Skeletal muscle satellite cell (primary cell): ENCODE measurements at regions not wholly inside any gene's neighbourhood (a gene's known extent, or its start where the extent isn't known, plus 50 kb on each side); places are given as distances from the start of the nearest gene placed in this dataset.

Source experiments
- H3K27me3 ChIP-seq: 2 replicates; pipeline ENCODE4 v1.7.0; 2013; ENCODE audit warnings: low read length; ENCODE audit not compliant: control insufficient read depth, insufficient read depth
- H3K36me3 ChIP-seq: 2 replicates; pipeline ENCODE4 v1.7.0; 2013; ENCODE audit warnings: mild to moderate bottlenecking, control low read depth, low read length; ENCODE audit not compliant: insufficient read depth
- H3K4me1 ChIP-seq: 2 replicates; pipeline ENCODE4 v1.7.0; 2013; ENCODE audit warnings: low read length; ENCODE audit not compliant: control insufficient read depth, insufficient read depth
- H3K4me2 ChIP-seq: 2 replicates; pipeline ENCODE4 v1.7.0; 2013; ENCODE audit warnings: mild to moderate bottlenecking, low read length
- H3K4me3 ChIP-seq: 2 replicates; pipeline ENCODE4 v1.7.0; 2013; ENCODE audit warnings: low read length
- H3K9ac ChIP-seq: 2 replicates; pipeline ENCODE4 v1.7.0; 2013; ENCODE audit warnings: mild to moderate bottlenecking, low read depth, low read length, moderate library complexity
- H3K9me3 ChIP-seq: replicated peaks from 2 replicates; pipeline ENCODE4 v1.7.0; 2013; ENCODE audit warnings: mild to moderate bottlenecking, control low read depth, low read length

DNA sequence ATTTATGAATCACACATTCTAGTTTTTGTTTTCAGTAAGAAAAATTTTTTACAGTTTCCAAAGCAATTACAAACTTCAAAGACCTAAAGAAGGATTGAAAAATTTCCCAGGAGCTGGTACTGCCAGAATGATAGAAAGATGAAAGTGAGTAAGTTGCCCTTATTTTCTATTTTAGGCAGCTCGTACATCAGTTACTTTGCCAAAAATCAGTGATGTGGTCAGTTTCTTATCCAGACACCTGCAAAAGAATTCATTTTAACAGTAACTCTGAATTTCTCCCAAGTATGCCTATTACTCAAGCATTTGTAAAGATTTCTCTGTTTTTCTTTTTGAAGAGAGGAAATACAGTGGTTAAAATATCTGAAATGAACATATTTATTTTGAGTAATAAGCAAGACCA is 976.3 kb upstream of the RAG2 start:
- Histone ChIP-seq H3K4me1 (no peaks in the 10 kb centered on the region), H3K9ac (no peak overlapping the region), H3K9me3 (no peaks in the 10 kb centered on the region), H3K36me3 (no peaks in the 10 kb centered on the region), H3K27me3 (no peaks in the 10 kb centered on the region), H3K4me3 (no peak overlapping the region), H3K4me2 (no peak overlapping the region)

- Histone ChIP-seq H3K4me3 (no peak overlapping the region), H3K4me2 (no peak overlapping the region), H3K9me3 (no peaks in the 10 kb centered on the region), H3K27me3 (no peaks in the 10 kb centered on the region), H3K9ac (no peak overlapping the region), H3K36me3 (no peaks in the 10 kb centered on the region), H3K4me1 (no peaks in the 10 kb centered on the region)
These were observed 974.6 kb upstream of the RAG2 start for GRCh38 chr11:37572491-37573171.

DNA sequence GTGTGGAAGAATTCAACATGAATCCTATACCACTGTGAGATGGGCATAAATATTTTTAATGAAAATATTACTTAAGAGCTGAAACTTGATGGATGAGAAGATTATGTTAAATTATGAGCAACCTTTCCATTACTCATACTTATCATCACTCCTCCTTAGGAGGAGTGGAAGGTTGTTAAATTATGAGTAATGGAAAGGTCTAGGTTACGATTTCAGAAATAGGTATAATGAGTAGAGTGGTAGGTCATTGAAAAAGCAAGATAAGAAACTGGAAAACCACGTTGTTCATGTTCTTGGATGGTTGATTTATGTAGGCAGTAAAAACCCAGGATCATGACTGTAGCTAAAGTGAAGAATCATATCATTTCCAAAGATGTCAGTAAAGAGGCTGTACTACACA is 973.2 kb upstream of the RAG2 start:
- Histone ChIP-seq H3K36me3 (no peaks in the 10 kb centered on the region), H3K4me1 (no peaks in the 10 kb centered on the region)

GRCh38 chr11:37560991-37561390 is 963.0 kb upstream of the RAG2 start:
- no peaks in the 10 kb centered on the region for H3K27me3 ChIP-seq
- H3K9ac ChIP-seq: no peak overlapping the region
- H3K36me3 ChIP-seq: no peaks in the 10 kb centered on the region
- H3K4me2 ChIP-seq: no peak overlapping the region
- no peaks in the 10 kb centered on the region for H3K9me3 ChIP-seq
- H3K4me1 ChIP-seq: no peaks in the 10 kb centered on the region
- no peak overlapping the region for H3K4me3 ChIP-seq

More for the DNA sequence above, 973.2 kb upstream of the RAG2 start:
- H3K9ac ChIP-seq: no peak overlapping the region
- H3K27me3 ChIP-seq: no peaks in the 10 kb centered on the region
- no peaks in the 10 kb centered on the region for H3K9me3 ChIP-seq
- H3K4me2 ChIP-seq: no peak overlapping the region
- no peak overlapping the region for H3K4me3 ChIP-seq

DNA sequence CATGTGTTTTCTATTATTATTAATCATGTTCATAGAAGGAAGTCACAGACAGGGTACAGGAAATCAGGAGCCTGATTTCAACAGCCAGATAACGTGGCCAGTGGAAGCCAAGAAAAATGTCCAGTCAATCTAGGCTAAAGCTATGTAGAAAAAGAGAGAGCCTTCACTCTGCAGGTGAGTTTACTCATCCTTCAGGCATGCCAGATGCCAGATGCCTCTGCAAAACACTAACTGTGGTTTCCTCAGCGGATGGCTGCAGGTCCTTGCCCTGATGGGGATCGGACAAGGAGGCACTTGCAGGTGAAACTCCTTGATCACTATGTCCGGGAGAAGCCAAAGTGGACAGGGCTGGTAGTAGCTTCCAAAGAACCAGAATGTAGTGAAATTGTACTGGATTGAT is 962.3 kb upstream of the RAG2 start:
- Histone ChIP-seq H3K4me1 (no peaks in the 10 kb centered on the region), H3K4me3 (no peak overlapping the region), H3K27me3 (no peaks in the 10 kb centered on the region), H3K9me3 (no peaks in the 10 kb centered on the region), H3K9ac (no peak overlapping the region), H3K4me2 (no peak overlapping the region), H3K36me3 (no peaks in the 10 kb centered on the region)

DNA sequence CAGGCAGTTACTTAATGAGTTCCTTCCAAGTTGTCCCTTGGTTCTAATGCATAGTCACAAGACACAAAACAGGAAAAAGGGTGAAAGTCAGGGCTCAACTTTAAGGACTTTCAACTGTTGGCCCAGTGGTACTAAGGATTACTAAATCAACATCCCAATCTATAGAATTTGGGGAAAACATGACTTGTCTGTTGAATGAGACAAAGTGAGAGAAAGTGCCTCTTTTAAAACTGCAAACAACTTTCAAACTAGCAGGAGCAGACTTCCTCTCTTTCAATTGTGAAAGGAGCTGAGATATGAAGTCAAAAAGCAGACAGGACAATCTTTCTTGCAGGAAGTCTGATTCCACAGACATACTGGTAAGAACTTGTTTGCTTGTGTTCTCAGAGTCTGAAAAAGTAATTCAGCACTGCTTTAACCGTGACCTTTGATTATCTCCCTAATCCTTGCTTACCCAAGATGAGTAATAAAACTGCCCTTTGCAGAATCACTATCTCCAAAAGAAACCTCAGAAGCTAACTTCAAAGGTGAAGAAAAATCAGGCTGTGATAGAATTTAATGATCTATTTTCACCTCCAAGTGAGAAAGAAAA is 960.7 kb upstream of the RAG2 start:
- H3K4me1 ChIP-seq: no peaks in the 10 kb centered on the region
- no peaks in the 10 kb centered on the region for H3K27me3 ChIP-seq
- H3K9ac ChIP-seq: no peak overlapping the region
- no peaks in the 10 kb centered on the region for H3K36me3 ChIP-seq
- no peaks in the 10 kb centered on the region for H3K9me3 ChIP-seq
- H3K4me2 ChIP-seq: no peak overlapping the region
- no peak overlapping the region for H3K4me3 ChIP-seq

DNA sequence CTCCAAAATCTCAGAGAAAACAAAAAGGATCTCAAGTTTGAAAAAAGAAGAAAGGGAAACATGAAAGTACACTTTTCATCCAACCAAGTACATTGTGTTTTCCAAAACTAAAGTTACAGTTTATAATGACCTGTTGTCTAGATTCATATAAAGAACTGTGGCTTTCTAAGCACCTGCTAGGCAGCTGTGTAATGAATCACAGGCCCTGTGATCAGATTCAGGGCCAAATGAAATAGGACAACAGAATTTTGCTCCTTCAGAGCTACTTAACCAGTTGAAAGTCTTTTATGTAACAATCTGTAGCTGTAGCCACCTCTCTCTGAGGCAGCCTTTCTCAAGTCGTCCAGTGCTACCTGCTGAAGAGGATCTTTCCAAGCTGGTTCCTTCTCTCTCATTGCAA is 960.0 kb upstream of the RAG2 start:
- Histone ChIP-seq H3K4me3 (no peak overlapping the region), H3K9me3 (no peaks in the 10 kb centered on the region), H3K9ac (no peak overlapping the region), H3K27me3 (no peaks in the 10 kb centered on the region), H3K4me1 (no peaks in the 10 kb centered on the region), H3K36me3 (no peaks in the 10 kb centered on the region), H3K4me2 (no peak overlapping the region)

DNA sequence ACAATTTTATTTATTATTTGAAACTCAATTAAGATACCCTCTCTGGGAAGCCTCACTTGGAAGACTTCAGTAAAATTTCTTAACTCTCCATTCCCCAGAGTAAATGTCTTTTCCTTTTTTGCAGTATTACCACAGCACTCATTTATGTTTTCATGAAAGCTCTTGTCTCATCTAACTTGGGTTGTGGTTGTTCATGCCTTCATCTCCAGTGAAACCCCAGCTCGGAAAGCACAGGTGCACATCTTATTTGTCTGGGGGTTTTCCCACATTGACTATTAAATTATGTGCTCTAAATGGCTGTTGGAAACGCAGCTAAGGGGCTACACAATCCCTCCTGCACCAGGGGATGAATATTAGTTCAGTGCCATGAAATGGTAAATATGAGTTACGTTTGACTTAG is 954.2 kb upstream of the RAG2 start:
- Histone ChIP-seq H3K4me2 (no peak overlapping the region), H3K4me1 (no peaks in the 10 kb centered on the region), H3K4me3 (no peak overlapping the region), H3K27me3 (no peaks in the 10 kb centered on the region), H3K9me3 (no peaks in the 10 kb centered on the region), H3K36me3 (no peaks in the 10 kb centered on the region), H3K9ac (no peak overlapping the region)

DNA sequence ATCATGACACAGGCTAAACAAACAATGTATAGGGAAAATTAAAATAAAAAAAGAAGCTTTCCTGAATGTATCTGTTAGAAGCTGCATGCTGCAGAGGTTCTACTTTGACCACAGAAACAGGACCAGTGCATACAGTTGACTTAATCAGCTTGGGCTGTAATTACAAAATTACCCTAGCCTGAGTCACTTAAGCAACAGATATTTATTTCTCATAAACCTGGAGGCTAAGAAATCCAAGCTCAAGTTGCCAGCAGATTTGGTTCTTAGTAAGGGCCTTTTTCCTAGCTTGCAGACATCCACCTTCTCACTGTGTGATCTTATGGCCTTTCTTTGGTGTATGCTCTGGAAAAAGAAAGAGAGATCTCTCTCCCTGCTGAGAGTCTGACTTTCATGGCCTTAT is 946.5 kb upstream of the RAG2 start:
- Histone ChIP-seq H3K4me1 (no peaks in the 10 kb centered on the region), H3K4me3 (no peak overlapping the region), H3K4me2 (no peak overlapping the region), H3K36me3 (no peaks in the 10 kb centered on the region), H3K27me3 (no peaks in the 10 kb centered on the region), H3K9me3 (no peaks in the 10 kb centered on the region), H3K9ac (no peak overlapping the region)

GRCh38 chr11:37533830-37534229 is 935.8 kb upstream of the RAG2 start:
- Histone ChIP-seq H3K4me3 (no peak overlapping the region), H3K36me3 (no peaks in the 10 kb centered on the region), H3K4me1 (no peaks in the 10 kb centered on the region), H3K4me2 (no peak overlapping the region), H3K9ac (no peak overlapping the region), H3K27me3 (no peaks in the 10 kb centered on the region), H3K9me3 (no peaks in the 10 kb centered on the region)

GRCh38 chr11:37533087-37533486 is 935.1 kb upstream of the RAG2 start:
- H3K4me2 ChIP-seq: no peak overlapping the region
- no peaks in the 10 kb centered on the region for H3K36me3 ChIP-seq
- no peaks in the 10 kb centered on the region for H3K9me3 ChIP-seq
- no peak overlapping the region for H3K4me3 ChIP-seq
- no peak overlapping the region for H3K9ac ChIP-seq
- no peaks in the 10 kb centered on the region for H3K27me3 ChIP-seq
- H3K4me1 ChIP-seq: no peaks in the 10 kb centered on the region

GRCh38 chr11:37532271-37532670 is 934.2 kb upstream of the RAG2 start:
- Histone ChIP-seq H3K4me1 (no peaks in the 10 kb centered on the region), H3K9ac (no peak overlapping the region), H3K36me3 (no peaks in the 10 kb centered on the region), H3K4me3 (no peak overlapping the region), H3K4me2 (no peak overlapping the region), H3K27me3 (no peaks in the 10 kb centered on the region), H3K9me3 (no peaks in the 10 kb centered on the region)
